ENCODE measurements at regions not wholly inside any gene's neighbourhood (a gene's known extent, or its start where the extent isn't known, plus 50 kb on each side); places are given as distances from the start of the nearest gene placed in this dataset.

DNA sequence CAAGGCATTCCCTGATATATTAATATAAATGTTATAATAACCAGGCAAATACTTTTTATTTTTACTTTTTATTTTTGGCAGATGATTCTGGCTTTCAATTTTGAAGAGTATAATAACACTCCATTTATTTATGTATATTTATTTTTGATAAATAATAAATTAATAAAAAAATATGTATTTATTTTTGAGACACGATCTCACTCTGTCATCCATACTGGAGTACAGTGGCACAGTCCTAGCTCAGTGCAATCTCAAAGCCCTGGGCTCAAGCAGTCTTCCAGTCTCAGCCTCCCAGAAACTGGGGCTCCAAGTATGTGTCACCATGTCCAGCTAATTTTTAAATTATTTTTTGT, 93.4 kb upstream of the ITGA6 start:
- Histone ChIP-seq H4K20me1 (ENCODE audit: control insufficient read depth, insufficient read depth, low read depth, low read length) (no peaks in the 10 kb centered on the region), H3K79me2 (ENCODE audit: control insufficient read depth, low read length) (no peaks in the 10 kb centered on the region), H3K4me1 (ENCODE audit: control insufficient read depth, low read length) (no peaks in the 10 kb centered on the region), H3K27ac (ENCODE audit: low read depth, low read length) (no peak overlapping the region), H3F3A (ENCODE audit: control insufficient read depth, insufficient read depth) (no peaks in the 10 kb centered on the region), H3K4me2 (ENCODE audit: low read length) (no peak overlapping the region), H3K9me2 (replicated peaks; ENCODE audit: control insufficient read depth, low read length) (no peaks in the 10 kb centered on the region), H3K4me3 (ENCODE audit: low read length) (no peak overlapping the region), H3K9me3 (ENCODE audit: control insufficient read depth, insufficient read depth, low read length) (no peaks in the 10 kb centered on the region), H3K36me3 (ENCODE audit: control insufficient read depth, low read length) (no peaks in the 10 kb centered on the region), H3K27me3 (ENCODE audit: control insufficient read depth, low read length) (peaks cover 16% of the 10 kb centered on the region; the same call in 1 of the 2 replicates)
- TF ChIP-seq, protein P1, sequence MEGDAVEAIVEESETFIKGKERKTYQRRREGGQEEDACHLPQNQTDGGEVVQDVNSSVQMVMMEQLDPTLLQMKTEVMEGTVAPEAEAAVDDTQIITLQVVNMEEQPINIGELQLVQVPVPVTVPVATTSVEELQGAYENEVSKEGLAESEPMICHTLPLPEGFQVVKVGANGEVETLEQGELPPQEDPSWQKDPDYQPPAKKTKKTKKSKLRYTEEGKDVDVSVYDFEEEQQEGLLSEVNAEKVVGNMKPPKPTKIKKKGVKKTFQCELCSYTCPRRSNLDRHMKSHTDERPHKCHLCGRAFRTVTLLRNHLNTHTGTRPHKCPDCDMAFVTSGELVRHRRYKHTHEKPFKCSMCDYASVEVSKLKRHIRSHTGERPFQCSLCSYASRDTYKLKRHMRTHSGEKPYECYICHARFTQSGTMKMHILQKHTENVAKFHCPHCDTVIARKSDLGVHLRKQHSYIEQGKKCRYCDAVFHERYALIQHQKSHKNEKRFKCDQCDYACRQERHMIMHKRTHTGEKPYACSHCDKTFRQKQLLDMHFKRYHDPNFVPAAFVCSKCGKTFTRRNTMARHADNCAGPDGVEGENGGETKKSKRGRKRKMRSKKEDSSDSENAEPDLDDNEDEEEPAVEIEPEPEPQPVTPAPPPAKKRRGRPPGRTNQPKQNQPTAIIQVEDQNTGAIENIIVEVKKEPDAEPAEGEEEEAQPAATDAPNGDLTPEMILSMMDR (IDR thresholded peaks at IDR 0.05; ENCODE audit: low read depth, low read length, poor library complexity, severe bottlenecking): no peak
- no peak for TF ChIP-seq EZH2phosphoT487 (IDR thresholded peaks at IDR 0.05; ENCODE audit: borderline replicate concordance, low read length)

DNA sequence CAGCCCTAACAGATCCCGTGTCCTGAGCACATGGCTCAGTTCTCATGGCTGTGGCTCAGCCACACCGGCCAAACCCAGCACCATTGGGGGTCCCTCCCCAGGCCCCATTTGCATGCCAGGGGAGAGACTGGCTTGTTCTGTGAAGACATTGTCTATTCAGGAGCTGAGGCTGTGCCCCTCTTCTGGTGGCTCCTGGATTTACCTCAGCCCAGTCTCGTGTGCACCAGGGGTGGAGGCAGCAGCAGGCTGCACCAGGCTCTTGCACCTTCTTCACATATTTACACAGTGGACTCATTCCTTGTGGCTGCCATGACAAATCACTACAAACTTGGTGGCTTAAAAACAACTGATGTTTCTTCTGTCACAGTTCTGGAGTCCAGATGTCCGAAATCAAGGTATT, 92.4 kb upstream of the ITGA6 start:
- Histone ChIP-seq H4K20me1 (ENCODE audit: control insufficient read depth, insufficient read depth, low read depth, low read length) (no peaks in the 10 kb centered on the region), H3K36me3 (ENCODE audit: control insufficient read depth, low read length) (no peaks in the 10 kb centered on the region), H3K79me2 (ENCODE audit: control insufficient read depth, low read length) (no peaks in the 10 kb centered on the region), H3K4me1 (ENCODE audit: control insufficient read depth, low read length) (no peaks in the 10 kb centered on the region), H3K9me3 (ENCODE audit: control insufficient read depth, insufficient read depth, low read length) (no peaks in the 10 kb centered on the region), H3K27me3 (ENCODE audit: control insufficient read depth, low read length) (peaks cover 24% of the 10 kb centered on the region), H3K4me3 (ENCODE audit: low read length) (no peak overlapping the region), H3F3A (ENCODE audit: control insufficient read depth, insufficient read depth) (no peaks in the 10 kb centered on the region), H3K9me2 (replicated peaks; ENCODE audit: control insufficient read depth, low read length) (no peaks in the 10 kb centered on the region), H3K4me2 (ENCODE audit: low read length) (no peak overlapping the region), H3K27ac (ENCODE audit: low read depth, low read length) (no peak overlapping the region)
- TF ChIP-seq, protein P1 (IDR thresholded peaks at IDR 0.05; ENCODE audit: low read depth, low read length, poor library complexity, severe bottlenecking): no peak
- TF ChIP-seq EZH2phosphoT487 (IDR thresholded peaks at IDR 0.05; ENCODE audit: borderline replicate concordance, low read length): no peak

DNA sequence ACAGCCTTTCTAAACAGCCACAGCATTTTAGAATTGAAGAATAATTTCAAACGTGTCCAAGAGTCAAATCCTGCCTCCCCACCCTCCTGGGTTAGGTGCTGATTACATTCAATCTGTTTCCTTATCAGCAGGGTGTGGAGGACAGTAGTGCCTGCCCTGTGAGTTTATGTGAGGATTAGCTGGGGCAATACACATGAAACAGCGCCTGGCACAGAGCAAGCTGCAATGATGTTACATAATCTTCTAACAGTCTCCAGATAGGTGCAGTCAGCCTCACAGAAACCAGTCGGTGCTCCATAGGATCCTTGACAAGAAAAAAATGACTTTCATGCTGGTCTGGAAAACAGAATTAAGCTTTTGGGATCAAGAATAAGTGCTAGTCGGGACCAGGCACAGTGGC, 91.7 kb upstream of the ITGA6 start:
- H3K9me2 ChIP-seq (replicated peaks; ENCODE audit: control insufficient read depth, low read length): no peaks in the 10 kb centered on the region
- H3K27ac ChIP-seq (ENCODE audit: low read depth, low read length): no peak overlapping the region
- no peaks in the 10 kb centered on the region for H3K79me2 ChIP-seq (ENCODE audit: control insufficient read depth, low read length)
- H3K27me3 ChIP-seq (ENCODE audit: control insufficient read depth, low read length): peaks cover 29% of the 10 kb centered on the region
- H3K4me1 ChIP-seq (ENCODE audit: control insufficient read depth, low read length): no peaks in the 10 kb centered on the region
- no peaks in the 10 kb centered on the region for H3K36me3 ChIP-seq (ENCODE audit: control insufficient read depth, low read length)
- H3K4me3 ChIP-seq (ENCODE audit: low read length): no peak overlapping the region
- H3F3A ChIP-seq (ENCODE audit: control insufficient read depth, insufficient read depth): no peaks in the 10 kb centered on the region
- H3K9me3 ChIP-seq (ENCODE audit: control insufficient read depth, insufficient read depth, low read length): no peaks in the 10 kb centered on the region
- no peak for TF ChIP-seq EZH2phosphoT487 (IDR thresholded peaks at IDR 0.05; ENCODE audit: borderline replicate concordance, low read length)
- TF ChIP-seq, protein P1 (IDR thresholded peaks at IDR 0.05; ENCODE audit: low read depth, low read length, poor library complexity, severe bottlenecking): no peak
- H4K20me1 ChIP-seq (ENCODE audit: control insufficient read depth, insufficient read depth, low read depth, low read length): no peaks in the 10 kb centered on the region
- H3K4me2 ChIP-seq (ENCODE audit: low read length): no peak overlapping the region

DNA sequence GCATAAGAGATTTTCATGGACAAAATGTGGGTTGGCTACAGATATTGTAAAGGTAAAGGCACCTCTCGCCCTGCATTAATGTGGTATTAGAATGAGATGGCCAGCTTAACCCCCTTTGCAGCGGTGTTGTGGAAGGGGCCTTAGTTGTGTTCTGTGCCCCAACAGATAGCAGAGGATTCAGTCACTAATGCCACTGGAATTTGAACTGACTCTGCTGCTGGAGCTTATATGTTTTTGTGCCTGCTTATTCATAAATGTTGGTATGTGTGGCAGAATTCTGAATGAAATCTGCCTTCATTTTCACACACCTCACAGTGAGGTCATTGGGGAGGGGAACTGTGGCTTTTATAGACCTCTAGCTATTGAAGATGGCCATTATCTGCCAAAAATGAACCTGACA, 90.7 kb upstream of the ITGA6 start:
- Histone ChIP-seq H3K4me1 (ENCODE audit: control insufficient read depth, low read length) (no peaks in the 10 kb centered on the region), H3K9me3 (ENCODE audit: control insufficient read depth, insufficient read depth, low read length) (no peaks in the 10 kb centered on the region), H3F3A (ENCODE audit: control insufficient read depth, insufficient read depth) (no peaks in the 10 kb centered on the region), H3K4me2 (ENCODE audit: low read length) (no peak overlapping the region), H3K9me2 (replicated peaks; ENCODE audit: control insufficient read depth, low read length) (no peaks in the 10 kb centered on the region), H3K79me2 (ENCODE audit: control insufficient read depth, low read length) (no peaks in the 10 kb centered on the region), H4K20me1 (ENCODE audit: control insufficient read depth, insufficient read depth, low read depth, low read length) (no peaks in the 10 kb centered on the region), H3K36me3 (ENCODE audit: control insufficient read depth, low read length) (no peaks in the 10 kb centered on the region), H3K27ac (ENCODE audit: low read depth, low read length) (no peak overlapping the region), H3K4me3 (ENCODE audit: low read length) (no peak overlapping the region), H3K27me3 (ENCODE audit: control insufficient read depth, low read length) (peaks cover 25% of the 10 kb centered on the region)
- TF ChIP-seq, protein P1 (IDR thresholded peaks at IDR 0.05; ENCODE audit: low read depth, low read length, poor library complexity, severe bottlenecking): no peak
- TF ChIP-seq EZH2phosphoT487 (IDR thresholded peaks at IDR 0.05; ENCODE audit: borderline replicate concordance, low read length): no peak
